Keratinocyte (primary cell): ENCODE measurements at regions not wholly inside any gene's neighbourhood (a gene's known extent, or its start where the extent isn't known, plus 50 kb on each side); places are given as distances from the start of the nearest gene placed in this dataset.

Experiments used
- DNase-seq: peaks from one replicate; pipeline ENCODE4 v3.0.0-alpha.2; 2011; ENCODE audit warnings: low read depth, missing footprints, low spot score
- FAIRE-seq: peaks from 2 replicates; lab custom pipeline; 2011; peaks lifted over from hg19 to GRCh38; lab: Jason Lieb, UNC
- H2AFZ ChIP-seq: 2 replicates; pipeline ENCODE4 v1.6.0; 2012; ENCODE audit warnings: low read length, control low read depth, inconsistent platforms; ENCODE audit not compliant: control insufficient read depth
- H3K27ac ChIP-seq: 2 replicates; pipeline ENCODE4 v1.5.1; 2011; ENCODE audit warnings: low read length; ENCODE audit not compliant: control insufficient read depth, insufficient read depth
- H3K27me3 ChIP-seq: 3 replicates; pipeline ENCODE4 v1.6.0; 2011; ENCODE audit warnings: low read length; ENCODE audit not compliant: control insufficient read depth, insufficient read depth; ENCODE audit errors: extremely low read depth
- H3K36me3 ChIP-seq, 2 experiments: 2 replicates in 1 of 2; 3 replicates in 1 of 2; pipeline ENCODE4 v1.5.1; 2011; ENCODE audit warnings: low read length in 2 of 2, mild to moderate bottlenecking in 1 of 2; ENCODE audit not compliant: control insufficient read depth in 2 of 2, insufficient read depth in 2 of 2; ENCODE audit errors: extremely low read depth in 1 of 2
- H3K4me1 ChIP-seq: 3 replicates; pipeline ENCODE4 v1.5.1; 2011; ENCODE audit warnings: low read length; ENCODE audit not compliant: control insufficient read depth, insufficient read depth; ENCODE audit errors: extremely low read depth
- H3K4me2 ChIP-seq: 3 replicates; pipeline ENCODE4 v1.6.0; 2011; ENCODE audit warnings: low read depth, low read length; ENCODE audit not compliant: control insufficient read depth, insufficient read depth; ENCODE audit errors: extremely low read depth
- H3K4me3 ChIP-seq, 3 experiments: fragments of 200-600 bp in 1 of 3; sonication (generic) in 1 of 3; 2 replicates in 2 of 3; 3 replicates in 1 of 3; pipeline ENCODE4 v1.5.1; 2011 to 2016; ENCODE audit warnings: low read length in 3 of 3, mild to moderate bottlenecking in 3 of 3, control low read depth in 2 of 3, inconsistent platforms in 1 of 3, low read depth in 1 of 3, mixed read lengths in 1 of 3, mixed run types in 1 of 3, moderate library complexity in 1 of 3; ENCODE audit not compliant: control insufficient read depth in 2 of 3, insufficient read depth in 2 of 3; ENCODE audit errors: extremely low read depth in 1 of 3
- H3K79me2 ChIP-seq: 2 replicates; pipeline ENCODE4 v1.6.0; 2012; ENCODE audit warnings: low read length; ENCODE audit not compliant: control insufficient read depth, insufficient read depth
- H3K9ac ChIP-seq: 3 replicates; pipeline ENCODE4 v1.6.0; 2011; ENCODE audit warnings: low read length; ENCODE audit not compliant: control insufficient read depth, insufficient read depth; ENCODE audit errors: extremely low read depth
- H3K9me1 ChIP-seq: 3 replicates; pipeline ENCODE4 v1.6.0; 2011; ENCODE audit warnings: low read length; ENCODE audit not compliant: control insufficient read depth, insufficient read depth; ENCODE audit errors: extremely low read depth
- H3K9me3 ChIP-seq: 2 replicates; pipeline ENCODE4 v1.5.1; 2012; ENCODE audit warnings: low read depth, low read length; ENCODE audit not compliant: control insufficient read depth
- H4K20me1 ChIP-seq: 3 replicates; pipeline ENCODE4 v1.6.0; 2011; ENCODE audit warnings: low read length; ENCODE audit not compliant: control insufficient read depth, insufficient read depth; ENCODE audit errors: extremely low read depth
- CTCF ChIP-seq, 3 experiments: IDR thresholded peaks in 1 of 3; conservative IDR thresholded peaks in 1 of 3; optimal IDR thresholded peaks in 1 of 3; 2 replicates in 2 of 3; 3 replicates in 1 of 3; pipeline versions ENCODE3 to v1.5.1; 2011; ENCODE audit warnings: low read length in 3 of 3, mild to moderate bottlenecking in 3 of 3, moderate library complexity in 2 of 3, control low read depth in 1 of 3, inconsistent platforms in 1 of 3; ENCODE audit not compliant: insufficient read depth in 2 of 3; ENCODE audit errors: extremely low read depth in 1 of 3
- EZH2 ChIP-seq: IDR thresholded peaks from one replicate; pipeline ENCODE4 v1.6.1; 2012; ENCODE audit warnings: inconsistent platforms, mild to moderate bottlenecking, low read length, moderate library complexity
- dilution Hi-C: fragments of 300-500 bp; cut with MboI; formaldehyde crosslinking; loops from one replicate; pipeline ENCODE4 v1.7.0; 2020; ENCODE audit warnings: low sequenced_read_pairs; ENCODE audit not compliant: extremely low pct_ligation_motif_present

GRCh38 chr3:13152826-13153710, 79.8 kb upstream of the IQSEC1 start:
- Histone ChIP-seq H2AFZ (no peak overlapping the region), H3K79me2 (no peaks in the 10 kb centered on the region), H3K9me3 (no peaks in the 10 kb centered on the region), H3K4me1 (no peaks in the 10 kb centered on the region), H3K36me3 (no peaks in the 10 kb centered on the region), H3K27ac (no peak overlapping the region), H3K9me1 (no peaks in the 10 kb centered on the region), H3K27me3 (no peaks in the 10 kb centered on the region), H3K4me2 (no peak overlapping the region), H3K9ac (no peak overlapping the region), H4K20me1 (no peaks in the 10 kb centered on the region), H3K4me3 (no peak overlapping the region)
- TF ChIP-seq EZH2 (no peak), CTCF (optimal IDR thresholded peaks at IDR 0.05 in 1 of 3, IDR thresholded peaks at IDR 0.05 in 1 of 3, conservative IDR thresholded peaks at IDR 0.05 in 1 of 3; ENCODE audit: extremely low read depth in 1 of 3, insufficient read depth in 2 of 3, low read length in 3 of 3) (no peak)
- FAIRE-seq (no peak), DNase-seq (no peak)
- dilution Hi-C loops: no loop called here

GRCh38 chr3:13150624-13151023, 77.4 kb upstream of the IQSEC1 start:
- no peak for FAIRE-seq
- dilution Hi-C loops: no loop called here
- TF ChIP-seq EZH2 (no peak), CTCF (optimal IDR thresholded peaks at IDR 0.05 in 1 of 3, IDR thresholded peaks at IDR 0.05 in 1 of 3, conservative IDR thresholded peaks at IDR 0.05 in 1 of 3; ENCODE audit: extremely low read depth in 1 of 3, insufficient read depth in 2 of 3, low read length in 3 of 3) (no peak)

More at GRCh38 chr3:13150624-13151023, 77.4 kb upstream of the IQSEC1 start:
- Histone ChIP-seq H3K4me3 (no peak overlapping the region), H3K9ac (no peak overlapping the region), H3K9me1 (no peaks in the 10 kb centered on the region), H2AFZ (no peak overlapping the region), H3K79me2 (no peaks in the 10 kb centered on the region), H3K36me3 (no peaks in the 10 kb centered on the region), H3K4me2 (no peak overlapping the region), H3K4me1 (no peaks in the 10 kb centered on the region), H3K27ac (no peak overlapping the region), H3K27me3 (no peaks in the 10 kb centered on the region), H4K20me1 (no peaks in the 10 kb centered on the region), H3K9me3 (no peaks in the 10 kb centered on the region)
- DNase-seq: no peak
